Neural progenitor cell (in vitro differentiated cells): ENCODE measurements at regions not wholly inside any gene's neighbourhood (a gene's known extent, or its start where the extent isn't known, plus 50 kb on each side); places are given as distances from the start of the nearest gene placed in this dataset.
A peak's percentile ranks its signal among the peaks of the same experiment; 100 is the strongest.
"Not testable (repeated sequence)": the region's sequence is repeated elsewhere in the genome, so short reads cannot be mapped to it uniquely, and the experiment has no call there.

ENCODE experiments used
- DNase-seq: peaks from one replicate; pipeline ENCODE4 v3.0.0-alpha.2; 2016; ENCODE audit warnings: low spot score
- H2AFZ ChIP-seq: fragments of 200-600 bp; sonication (generic); replicated peaks from 2 replicates; pipeline ENCODE4 v1.6.1; 2016; ENCODE audit warnings: antibody characterized with exemption
- H3F3A ChIP-seq: fragments of 200-600 bp; sonication (generic); 2 replicates; pipeline ENCODE4 v1.6.1; 2016; ENCODE audit warnings: antibody characterized with exemption, low read depth
- H3K27ac ChIP-seq: fragments of 200-600 bp; sonication (generic); 2 replicates; pipeline ENCODE4 v1.5.1; 2016; ENCODE audit warnings: mild to moderate bottlenecking
- H3K27me3 ChIP-seq: fragments of 200-600 bp; sonication (generic); 2 replicates; pipeline ENCODE4 v1.6.1; 2016; ENCODE audit warnings: mild to moderate bottlenecking, moderate library complexity
- H3K36me3 ChIP-seq: fragments of 200-600 bp; sonication (generic); 2 replicates; pipeline ENCODE4 v1.5.1; 2016
- H3K4me1 ChIP-seq: fragments of 200-600 bp; sonication (generic); 2 replicates; pipeline ENCODE4 v1.6.1; 2016; ENCODE audit warnings: mixed run types
- H3K4me2 ChIP-seq: fragments of 200-600 bp; sonication (generic); 2 replicates; pipeline ENCODE4 v1.6.1; 2016
- H3K4me3 ChIP-seq: fragments of 200-600 bp; sonication (generic); 2 replicates; pipeline ENCODE4 v1.5.1; 2016
- H3K79me2 ChIP-seq: fragments of 200-600 bp; sonication (generic); 2 replicates; pipeline ENCODE4 v1.6.1; 2016; ENCODE audit warnings: low read depth
- H3K9ac ChIP-seq: fragments of 200-600 bp; sonication (generic); 2 replicates; pipeline ENCODE4 v1.6.1; 2016
- H3K9me3 ChIP-seq: fragments of 200-600 bp; sonication (generic); 2 replicates; pipeline ENCODE4 v1.5.1; 2016; ENCODE audit warnings: low read depth
- H4K20me1 ChIP-seq: fragments of 200-600 bp; sonication (generic); 2 replicates; pipeline ENCODE4 v1.6.1; 2016; ENCODE audit warnings: low read depth
- H3K27ac Mint-ChIP-seq: 3 replicates; pipeline ENCODE4 v1.8.0; 2021; ENCODE audit warnings: mixed read lengths
- H3K27me3 Mint-ChIP-seq: 2 replicates; pipeline ENCODE4 v1.8.0; 2022; ENCODE audit warnings: low read depth, mild to moderate bottlenecking, inconsistent platforms, moderate library complexity, mixed read lengths; ENCODE audit not compliant: insufficient read depth
- H3K36me3 Mint-ChIP-seq: 3 replicates; pipeline ENCODE4 v1.8.0; 2021; ENCODE audit warnings: mixed read lengths
- H3K4me1 Mint-ChIP-seq: 3 replicates; pipeline ENCODE4 v1.8.0; 2021; ENCODE audit warnings: mixed read lengths
- H3K4me3 Mint-ChIP-seq: 3 replicates; pipeline ENCODE4 v1.8.0; 2021; ENCODE audit warnings: mild to moderate bottlenecking, moderate library complexity, mixed read lengths
- H3K9me3 Mint-ChIP-seq: 3 replicates; pipeline ENCODE4 v1.8.0; 2020; ENCODE audit warnings: mixed read lengths
- EZH2 ChIP-seq: fragments of 200-600 bp; sonication (generic); IDR thresholded peaks from 2 replicates; pipeline ENCODE4 v1.6.1; 2017; ENCODE audit warnings: antibody characterized with exemption, mild to moderate bottlenecking, moderate library complexity
- EZH2phosphoT487 ChIP-seq: fragments of 200-600 bp; sonication (generic); IDR thresholded peaks from 2 replicates; pipeline ENCODE4 v1.6.1; 2017; ENCODE audit warnings: antibody characterized with exemption
- TF ChIP-seq, protein P1 (sequence below): fragments of 200-600 bp; sonication (generic); IDR thresholded peaks from 2 replicates; pipeline ENCODE4 v1.5.1; 2017; ENCODE audit warnings: antibody characterized with exemption, mild to moderate bottlenecking

- no peaks in the 10 kb centered on the region for H4K20me1 ChIP-seq
- Mint-ChIP-seq H3K9me3 (peaks cover 2% of the 10 kb centered on the region), H3K4me1 (peaks cover 61% of the 10 kb centered on the region), H3K27ac (no peak overlapping the region), H3K36me3 (no peaks in the 10 kb centered on the region), H3K27me3 (peaks cover 11% of the 10 kb centered on the region), H3K4me3 (no peak overlapping the region)
- no peaks in the 10 kb centered on the region for H3K9me3 ChIP-seq
- peak overlapping the region; percentile 39 for H2AFZ ChIP-seq
- H3F3A ChIP-seq = peaks cover 13% of the 10 kb centered on the region
- no peak overlapping the region for H3K9ac ChIP-seq
- H3K4me2 ChIP-seq = peak overlapping the region; percentile 66
- H3K27me3 ChIP-seq = peaks cover 39% of the 10 kb centered on the region
- no peak for TF ChIP-seq EZH2phosphoT487
- H3K4me1 ChIP-seq = peaks cover 22% of the 10 kb centered on the region
- no peaks in the 10 kb centered on the region for H3K36me3 ChIP-seq
- H3K27ac ChIP-seq = no peak overlapping the region
- peak; percentile 52 for DNase-seq
- H3K4me3 ChIP-seq = no peak overlapping the region
- no peaks in the 10 kb centered on the region for H3K79me2 ChIP-seq
These were observed 82.1 kb downstream of the NENF start for GRCh38 chr1:212514782-212515181.

GRCh38 chr1:212515329-212515760, 82.6 kb downstream of the NENF start:
- Histone ChIP-seq H2AFZ (no peak overlapping the region), H3F3A (peaks cover 13% of the 10 kb centered on the region), H3K4me3 (no peak overlapping the region), H3K36me3 (no peaks in the 10 kb centered on the region), H4K20me1 (no peaks in the 10 kb centered on the region), H3K79me2 (no peaks in the 10 kb centered on the region), H3K4me1 (peaks cover 22% of the 10 kb centered on the region), H3K27me3 (peaks cover 39% of the 10 kb centered on the region), H3K4me2 (peak overlapping the region; percentile 66), H3K9me3 (no peaks in the 10 kb centered on the region), H3K9ac (no peak overlapping the region), H3K27ac (no peak overlapping the region)
- Mint-ChIP-seq H3K27ac (peak overlapping the region; percentile 64), H3K27me3 (peaks cover 11% of the 10 kb centered on the region), H3K9me3 (peaks cover 2% of the 10 kb centered on the region), H3K4me3 (no peak overlapping the region), H3K4me1 (peaks cover 58% of the 10 kb centered on the region), H3K36me3 (no peaks in the 10 kb centered on the region)
- TF ChIP-seq EZH2 (no peak), EZH2phosphoT487 (no peak)
- TF ChIP-seq, protein P1, sequence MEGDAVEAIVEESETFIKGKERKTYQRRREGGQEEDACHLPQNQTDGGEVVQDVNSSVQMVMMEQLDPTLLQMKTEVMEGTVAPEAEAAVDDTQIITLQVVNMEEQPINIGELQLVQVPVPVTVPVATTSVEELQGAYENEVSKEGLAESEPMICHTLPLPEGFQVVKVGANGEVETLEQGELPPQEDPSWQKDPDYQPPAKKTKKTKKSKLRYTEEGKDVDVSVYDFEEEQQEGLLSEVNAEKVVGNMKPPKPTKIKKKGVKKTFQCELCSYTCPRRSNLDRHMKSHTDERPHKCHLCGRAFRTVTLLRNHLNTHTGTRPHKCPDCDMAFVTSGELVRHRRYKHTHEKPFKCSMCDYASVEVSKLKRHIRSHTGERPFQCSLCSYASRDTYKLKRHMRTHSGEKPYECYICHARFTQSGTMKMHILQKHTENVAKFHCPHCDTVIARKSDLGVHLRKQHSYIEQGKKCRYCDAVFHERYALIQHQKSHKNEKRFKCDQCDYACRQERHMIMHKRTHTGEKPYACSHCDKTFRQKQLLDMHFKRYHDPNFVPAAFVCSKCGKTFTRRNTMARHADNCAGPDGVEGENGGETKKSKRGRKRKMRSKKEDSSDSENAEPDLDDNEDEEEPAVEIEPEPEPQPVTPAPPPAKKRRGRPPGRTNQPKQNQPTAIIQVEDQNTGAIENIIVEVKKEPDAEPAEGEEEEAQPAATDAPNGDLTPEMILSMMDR = no peak
- DNase-seq = peak; percentile 80

GRCh38 chr1:212516012-212516411, 83.3 kb downstream of the NENF start:
- not testable (repeated sequence) for H3K36me3 ChIP-seq, H3K4me3 ChIP-seq, H3K27ac ChIP-seq, H3K9me3 ChIP-seq, H3K36me3 Mint-ChIP-seq, H3K4me3 Mint-ChIP-seq, H4K20me1 ChIP-seq, DNase-seq, H3K9ac ChIP-seq, H2AFZ ChIP-seq, H3K9me3 Mint-ChIP-seq, H3K79me2 ChIP-seq
- Histone ChIP-seq H3K4me2 (peak overlapping the region; percentile 66), H3F3A (peaks cover 13% of the 10 kb centered on the region), H3K27me3 (peaks cover 39% of the 10 kb centered on the region), H3K4me1 (peaks cover 22% of the 10 kb centered on the region)
- peaks cover 55% of the 10 kb centered on the region for H3K4me1 Mint-ChIP-seq
- peak overlapping the region; percentile 80 for H3K27ac Mint-ChIP-seq
- H3K27me3 Mint-ChIP-seq = peaks cover 11% of the 10 kb centered on the region

GRCh38 chr1:212518188-212519054, 85.7 kb downstream of the NENF start:
- H3K9ac ChIP-seq = no peak overlapping the region
- H3K27me3 Mint-ChIP-seq = peaks cover 11% of the 10 kb centered on the region
- peaks cover 34% of the 10 kb centered on the region for H3K27me3 ChIP-seq
- no peak overlapping the region for H3K27ac ChIP-seq
- H3F3A ChIP-seq = peaks cover 13% of the 10 kb centered on the region
- H3K27ac Mint-ChIP-seq = no peak overlapping the region
- peaks cover 14% of the 10 kb centered on the region for H3K4me1 ChIP-seq
- H3K9me3 Mint-ChIP-seq = peaks cover 2% of the 10 kb centered on the region
- no peaks in the 10 kb centered on the region for H3K36me3 Mint-ChIP-seq
- no peaks in the 10 kb centered on the region for H3K79me2 ChIP-seq
- no peak overlapping the region for H3K4me3 Mint-ChIP-seq
- H2AFZ ChIP-seq = no peak overlapping the region
- DNase-seq = no peak
- H3K4me3 ChIP-seq = no peak overlapping the region
- no peaks in the 10 kb centered on the region for H3K9me3 ChIP-seq
- no peaks in the 10 kb centered on the region for H3K36me3 ChIP-seq
- H3K4me2 ChIP-seq = no peak overlapping the region
- H3K4me1 Mint-ChIP-seq = peaks cover 33% of the 10 kb centered on the region
- TF ChIP-seq EZH2phosphoT487 (no peak), EZH2 (no peak)
- TF ChIP-seq, protein P1 = no peak
- H4K20me1 ChIP-seq = no peaks in the 10 kb centered on the region
